HG03442 (cell line): ENCODE measurements at regions not wholly inside any gene's neighbourhood (a gene's known extent, or its start where the extent isn't known, plus 50 kb on each side); places are given as distances from the start of the nearest gene placed in this dataset.
"Not testable (repeated sequence)": the region's sequence is repeated elsewhere in the genome, so short reads cannot be mapped to it uniquely, and the experiment has no call there.

Source experiments
- ATAC-seq: cut with Tn5 transposase; IDR thresholded peaks from one replicate; pipeline ENCODE4 v1.9.1; 2021; ENCODE audit warnings: mild to moderate bottlenecking, moderate library complexity; ENCODE audit not compliant: unreplicated experiment

DNA sequence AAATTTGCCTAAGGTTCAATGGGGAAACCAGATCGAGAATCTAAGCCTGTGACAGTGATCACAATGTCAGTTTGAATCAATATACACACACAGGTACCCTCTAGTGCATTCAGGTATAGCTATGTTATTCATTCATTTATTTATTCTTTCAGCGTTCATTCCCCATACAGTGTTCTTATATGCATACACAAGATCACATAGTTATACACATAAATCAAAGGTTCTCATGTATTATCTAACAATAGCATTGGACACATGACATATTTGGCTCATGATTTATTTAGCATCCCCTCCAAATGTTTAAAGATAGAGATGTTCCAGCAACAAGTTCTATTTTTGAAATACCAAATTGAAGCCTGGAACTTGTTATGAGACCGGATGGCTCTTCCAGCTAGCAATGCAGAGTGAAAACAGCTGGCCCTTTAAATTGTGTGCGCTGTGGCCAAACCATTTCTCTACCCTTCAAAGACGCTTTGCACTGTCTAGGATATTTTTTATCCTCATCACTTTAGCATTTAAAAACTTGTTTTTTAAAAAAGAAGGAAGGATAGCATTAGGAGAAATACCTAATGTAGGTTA, 131.0 kb downstream of the ATXN3L start:
- ATAC-seq, result no peak

DNA sequence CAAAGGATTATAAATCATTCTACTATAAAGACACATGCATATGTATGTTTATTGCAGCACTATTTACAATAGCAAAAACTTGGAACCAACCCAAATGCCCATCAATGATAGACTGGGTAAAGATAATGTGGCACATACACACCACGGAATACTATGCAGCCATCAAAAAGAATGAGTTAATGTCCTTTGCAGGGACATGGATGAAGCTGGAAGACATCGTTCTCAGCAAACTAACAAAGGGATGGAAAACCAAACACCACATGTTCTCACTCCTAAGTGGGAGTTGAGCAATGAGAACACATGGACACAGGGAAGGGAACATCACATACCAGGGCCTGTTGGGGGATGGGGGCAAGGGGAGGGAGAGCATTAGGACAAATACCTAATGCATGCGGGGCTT, 133.2 kb downstream of the ATXN3L start:
- not testable (repeated sequence) for ATAC-seq

DNA sequence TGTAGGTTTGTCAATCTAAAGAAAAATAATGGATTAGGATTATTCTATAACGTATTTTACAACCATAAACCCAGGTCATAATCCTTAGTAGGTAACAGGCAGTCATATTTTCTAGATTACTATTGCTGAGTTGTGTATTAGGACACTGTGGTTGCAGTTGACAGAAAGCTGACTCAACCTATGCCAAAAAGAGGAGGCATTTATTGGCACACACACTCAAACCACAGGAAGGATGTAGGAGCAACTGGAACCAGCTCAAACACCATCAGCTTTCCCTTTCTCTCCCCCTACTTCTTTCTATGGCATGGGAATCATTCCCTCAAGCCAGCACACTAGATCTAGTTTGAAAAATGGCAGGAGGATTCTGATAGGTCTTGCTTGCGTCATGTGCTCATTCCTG, 136.4 kb upstream of the FAM9C start:
- ATAC-seq, result no peak

DNA sequence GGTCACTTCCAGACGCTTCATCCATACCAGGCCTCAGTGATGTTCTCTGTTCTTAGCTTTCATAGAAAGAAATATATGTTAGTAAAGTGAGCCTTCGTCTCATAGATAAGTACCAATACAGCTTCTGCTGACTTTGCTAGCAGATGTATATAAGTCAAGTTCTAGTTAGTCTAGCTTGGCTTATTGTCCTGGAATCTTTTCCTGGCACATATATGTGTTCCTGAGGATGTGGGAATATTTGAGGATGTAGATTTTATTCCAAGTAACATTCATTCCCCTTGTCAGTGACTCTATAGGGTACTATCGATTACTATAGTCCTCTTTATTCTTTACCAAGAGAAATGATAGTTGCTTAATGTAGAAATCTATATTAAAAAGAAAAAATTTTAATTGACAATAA, 135.2 kb upstream of the FAM9C start:
- no peak for ATAC-seq

DNA sequence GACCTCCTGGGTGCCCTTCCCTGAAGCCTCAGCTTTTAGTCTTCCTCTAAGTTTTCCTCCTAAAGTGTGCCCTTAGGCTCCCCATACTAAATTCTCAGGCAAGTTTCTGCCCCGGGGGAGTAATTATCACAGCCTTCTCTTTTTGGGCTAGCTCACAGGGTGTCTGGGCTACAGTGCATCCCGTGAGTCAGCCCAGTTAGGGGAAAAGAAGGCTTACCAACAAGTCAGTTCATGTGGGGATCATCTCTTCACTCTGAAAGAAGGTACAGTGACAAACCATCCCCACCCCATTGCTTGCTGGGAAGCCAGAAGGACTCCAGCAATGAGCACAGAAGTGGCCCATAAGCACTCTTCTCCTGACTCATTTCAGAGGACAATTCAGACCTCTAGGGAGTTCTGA, 134.7 kb upstream of the FAM9C start:
- no peak for ATAC-seq

DNA sequence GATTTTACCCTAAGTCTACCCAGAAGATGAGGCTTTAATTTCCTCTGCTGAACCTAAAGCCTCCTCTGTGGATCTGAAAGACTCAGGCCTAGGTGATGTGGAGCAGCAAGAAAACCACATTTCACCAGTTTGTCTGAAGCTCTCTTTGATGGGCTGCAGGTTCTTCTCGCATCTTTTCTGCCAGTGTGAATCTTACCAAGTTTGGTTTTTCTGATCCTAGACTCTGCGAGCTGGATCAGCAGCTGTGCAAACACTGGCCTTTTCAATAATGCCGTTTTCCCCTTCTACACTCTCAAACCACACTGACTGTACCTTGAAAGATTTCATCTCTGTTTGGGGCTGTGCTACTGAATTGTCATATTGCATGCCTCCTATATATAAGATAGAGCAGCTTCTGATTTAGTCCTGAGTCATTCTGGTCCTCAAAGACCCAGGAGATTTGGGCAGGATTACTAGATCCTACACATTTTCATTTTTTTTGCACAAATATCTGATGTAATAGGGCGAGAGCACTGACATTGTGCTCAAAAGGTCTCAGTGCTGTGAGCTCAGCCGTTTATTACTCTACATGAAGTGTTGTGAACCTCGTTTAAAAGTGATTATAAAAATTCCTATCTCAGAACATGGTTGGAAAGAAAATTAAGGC, 133.6 kb upstream of the FAM9C start:
- no peak for ATAC-seq

DNA sequence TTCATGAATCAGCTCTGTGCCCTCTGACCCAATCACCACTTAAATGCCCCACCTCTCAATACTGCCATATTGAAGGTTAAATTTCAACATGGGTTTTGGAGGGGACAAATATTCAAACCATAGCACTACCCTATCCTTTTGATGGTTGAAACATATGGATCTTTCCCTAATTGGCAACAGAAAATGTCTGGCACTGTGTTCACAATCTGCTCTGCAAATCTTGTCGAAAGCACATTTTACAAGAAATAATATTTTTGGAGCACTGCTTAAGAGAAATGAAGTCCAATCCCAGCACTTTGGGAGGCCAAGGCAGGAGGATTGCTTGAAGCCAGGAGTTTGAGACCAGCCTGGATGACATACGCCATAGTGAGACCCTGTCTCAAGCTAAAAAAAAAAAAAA, 130.6 kb upstream of the FAM9C start:
- ATAC-seq, result no peak

DNA sequence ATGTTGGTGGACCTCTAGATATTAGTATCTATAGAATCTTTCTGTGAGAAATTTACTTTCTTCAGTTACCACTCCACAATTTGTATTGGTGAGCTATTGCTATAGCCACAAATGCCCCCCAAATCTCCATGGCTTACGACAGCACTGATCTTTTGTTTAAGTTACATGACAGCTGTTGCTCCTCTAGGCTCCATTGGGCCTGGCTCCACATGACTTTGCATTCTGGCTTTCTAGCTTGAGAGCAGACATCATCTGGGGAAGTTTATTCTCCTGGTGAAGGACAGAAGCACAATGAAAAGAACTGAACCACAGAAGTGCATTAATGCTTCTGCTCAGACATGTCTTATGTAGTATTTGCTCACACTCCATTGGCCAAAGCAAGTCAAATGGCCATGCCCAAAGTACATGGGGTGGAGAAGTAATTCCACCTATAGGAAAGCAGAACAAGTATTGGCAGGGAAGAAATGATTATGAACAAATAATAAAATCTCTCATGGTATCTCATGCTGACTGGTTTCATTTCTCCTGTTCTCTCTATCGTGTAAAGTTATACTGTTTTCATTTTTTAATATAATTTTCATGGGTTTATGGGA, 126.6 kb upstream of the FAM9C start:
- ATAC-seq, result no peak

DNA sequence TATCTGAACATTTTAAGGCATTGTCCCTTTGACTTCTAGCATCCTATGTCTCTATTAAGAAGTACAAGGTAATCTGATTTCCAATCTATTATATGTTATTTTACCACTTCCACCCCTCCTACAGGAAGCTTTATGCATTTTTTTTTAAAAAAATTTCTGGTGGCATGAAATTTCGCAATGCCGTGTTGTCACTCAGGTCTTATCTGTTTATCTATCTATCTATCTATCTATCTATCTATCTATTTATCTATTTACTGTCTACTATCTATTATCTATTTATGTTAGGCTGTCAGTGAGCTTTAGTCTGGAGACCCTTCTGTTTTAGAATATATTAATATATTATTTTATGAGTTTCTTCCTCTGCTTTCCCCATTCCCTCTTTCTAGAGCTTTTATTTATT, 125.3 kb upstream of the FAM9C start:
- no peak for ATAC-seq

DNA sequence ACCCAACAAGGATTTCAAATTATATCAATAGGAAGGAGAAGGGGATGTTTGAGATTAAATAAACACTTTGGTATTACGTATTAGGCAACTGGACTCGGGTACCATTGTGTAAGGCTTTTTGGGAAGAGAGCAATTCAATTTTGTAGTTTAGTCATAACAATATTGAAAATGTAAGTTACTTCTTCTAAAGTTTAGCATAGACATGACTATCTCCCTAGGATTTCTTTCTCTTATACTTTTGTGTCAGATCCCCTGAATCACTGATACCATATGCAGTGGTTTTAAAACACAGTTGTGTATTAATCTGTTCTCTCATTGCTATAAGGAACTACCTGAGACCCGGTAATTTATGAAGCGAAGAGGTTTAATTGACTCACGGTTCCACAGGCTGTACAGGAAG, 123.8 kb upstream of the FAM9C start:
- ATAC-seq, result no peak

DNA sequence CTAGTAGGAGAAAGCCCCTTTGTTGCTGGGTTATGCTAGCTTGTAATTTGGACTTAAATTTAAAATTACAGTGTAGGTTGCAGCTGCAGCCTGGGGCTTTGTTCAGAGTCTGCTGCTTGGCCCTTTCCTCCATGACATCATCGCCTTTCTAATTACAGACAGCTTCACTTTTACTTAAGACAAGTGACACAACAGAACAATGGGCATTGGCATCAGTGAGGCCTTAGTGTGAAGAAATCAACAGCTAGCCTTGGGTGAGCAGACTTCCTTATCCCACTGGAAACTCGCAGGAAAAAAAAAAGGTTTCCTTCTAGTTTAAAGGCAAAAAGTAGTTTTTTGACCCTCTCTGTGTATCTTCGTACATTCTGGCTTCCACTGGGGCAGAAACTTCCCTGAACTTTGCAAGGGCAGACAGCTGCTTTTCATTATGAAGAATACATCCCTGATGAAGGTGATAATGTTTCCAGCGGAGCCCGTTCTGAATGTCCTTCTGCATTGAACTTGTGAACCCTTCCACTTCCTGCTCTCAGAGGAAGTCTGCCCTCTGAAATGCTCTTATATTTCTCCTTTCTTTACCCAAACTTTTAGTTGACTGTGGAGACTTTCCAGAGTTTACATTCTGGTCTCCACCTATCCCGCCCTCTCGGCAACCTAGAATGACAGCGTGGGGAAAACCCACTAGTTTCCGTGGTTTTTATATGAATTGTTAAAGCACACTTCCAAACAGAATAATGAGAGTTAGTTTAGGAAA, 123.2 kb upstream of the FAM9C start:
- ATAC-seq, result no peak

DNA sequence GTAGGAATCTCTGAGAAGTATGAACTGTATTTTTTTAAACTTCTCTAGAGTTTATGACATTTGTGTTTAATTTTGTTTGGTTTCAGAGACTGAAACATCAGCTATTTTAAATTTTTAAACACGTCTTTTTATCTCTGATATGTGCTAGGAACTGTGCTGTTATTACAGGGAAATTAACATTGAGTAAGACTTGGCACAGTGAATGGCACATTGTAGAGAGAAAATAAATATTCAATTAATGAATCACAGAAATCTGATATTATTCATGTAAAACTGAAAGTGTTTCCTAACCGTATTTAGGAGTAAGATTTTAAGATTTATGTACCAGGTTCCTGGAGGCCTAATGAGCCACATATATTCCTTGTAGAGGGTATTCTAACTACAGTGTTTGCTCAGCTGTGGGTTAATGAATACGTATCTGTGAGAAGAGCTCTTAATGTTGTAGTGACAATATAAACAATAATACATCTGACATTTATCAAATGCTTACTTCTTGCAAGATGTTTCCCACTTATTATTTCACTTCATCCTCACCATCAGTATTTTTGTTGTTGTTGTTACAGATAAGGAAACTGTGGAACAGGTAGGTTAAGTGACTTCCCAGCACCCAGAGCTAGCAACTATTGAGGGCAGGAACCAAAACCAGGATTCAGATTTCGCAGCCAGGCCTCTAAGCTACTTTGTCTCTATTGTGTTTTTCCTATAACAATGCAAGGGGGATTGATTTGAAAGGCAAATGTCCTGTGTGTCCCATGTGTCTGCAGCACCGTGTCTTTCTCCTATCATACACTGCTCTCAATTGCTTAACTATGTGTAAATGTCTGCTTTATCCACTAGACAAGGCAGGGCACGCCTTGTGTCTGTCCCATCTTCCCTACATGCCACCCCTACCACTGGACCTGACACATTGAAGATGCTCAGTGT, 121.1 kb upstream of the FAM9C start:
- ATAC-seq, result no peak

DNA sequence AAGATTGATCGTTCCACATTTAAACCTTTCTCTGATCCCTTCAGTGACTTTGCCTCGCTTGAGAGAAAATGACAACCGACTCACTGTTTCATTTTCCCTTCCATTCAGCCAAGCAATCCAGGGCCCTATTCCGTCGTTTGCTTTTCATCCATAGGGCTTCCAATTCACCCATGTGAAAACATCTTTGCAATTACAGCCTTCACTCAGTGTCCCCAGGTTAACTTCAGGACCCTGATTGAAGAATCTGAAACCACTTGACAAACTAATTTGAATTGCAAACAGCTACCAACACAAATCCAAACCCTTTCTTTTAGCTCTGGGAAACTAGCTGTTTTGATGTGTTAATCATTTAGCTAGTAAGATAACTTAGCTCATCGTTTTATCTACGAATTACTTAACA, 120.2 kb upstream of the FAM9C start:
- ATAC-seq, result no peak

DNA sequence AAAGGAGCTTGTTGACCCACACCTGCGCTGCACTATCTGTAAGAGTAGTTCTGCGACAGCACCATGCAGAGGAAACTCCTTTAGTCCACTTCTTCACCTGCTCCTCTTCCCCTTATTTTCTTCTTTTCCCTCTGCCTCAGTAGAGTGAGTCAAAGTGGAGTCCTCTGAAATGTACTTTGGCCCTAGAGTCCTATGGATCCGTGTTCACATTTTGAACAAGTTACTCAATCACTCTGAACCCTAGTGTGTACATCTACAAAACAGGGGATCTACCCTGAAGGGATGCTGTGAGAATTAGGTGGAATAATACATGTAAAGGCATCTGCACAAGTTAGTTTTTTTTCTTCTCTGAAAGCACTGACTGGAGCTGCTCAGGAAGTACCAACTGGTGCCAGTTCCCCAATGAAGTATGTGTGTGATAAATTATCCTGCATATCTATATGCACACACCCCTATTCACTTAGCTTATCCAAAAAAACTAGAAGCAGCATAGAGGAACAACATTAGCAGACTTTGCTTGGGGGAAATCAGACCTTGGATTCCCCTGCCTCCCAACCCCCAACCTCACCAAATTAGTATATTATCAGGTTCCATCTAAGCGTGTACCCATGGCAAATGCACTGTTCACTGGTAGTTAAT, 118.5 kb upstream of the FAM9C start:
- ATAC-seq, result no peak

DNA sequence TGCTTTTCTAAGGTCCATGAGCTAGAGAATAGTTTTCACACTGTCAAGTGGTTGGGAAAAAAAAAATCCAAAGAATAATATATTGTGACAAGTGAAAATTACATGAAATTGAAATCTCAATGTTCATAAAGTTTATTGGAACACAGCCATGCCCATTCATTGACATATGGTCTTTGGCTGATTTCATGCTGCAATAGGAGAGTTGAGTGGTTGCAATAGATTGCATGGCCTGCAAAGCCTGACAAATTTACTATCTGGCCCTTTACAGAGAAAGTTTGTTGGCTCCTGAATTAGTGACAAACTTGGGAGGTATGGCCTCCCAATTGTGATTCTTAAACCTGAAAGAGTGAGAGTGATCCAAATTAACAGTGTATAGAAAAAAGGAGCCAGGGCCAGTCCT, 115.5 kb upstream of the FAM9C start:
- ATAC-seq, result no peak

DNA sequence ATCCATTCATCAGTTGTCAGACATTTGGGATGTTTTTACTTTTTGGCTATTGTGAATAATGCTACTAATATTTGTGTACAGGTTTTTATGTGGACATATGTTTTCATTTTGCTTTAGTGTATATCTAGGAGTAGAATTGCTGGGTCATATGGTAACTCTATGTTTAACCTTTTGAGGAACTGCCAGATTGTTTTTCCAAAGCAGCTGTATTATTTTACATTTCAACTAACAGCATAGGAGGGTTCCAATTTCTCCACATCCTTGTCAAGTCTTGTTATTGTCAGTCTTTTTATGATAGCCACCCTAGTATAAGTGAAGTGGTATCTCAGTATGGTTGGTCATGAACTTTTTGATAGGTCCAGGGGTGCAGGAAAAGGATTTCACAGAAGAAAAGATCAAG, 114.5 kb upstream of the FAM9C start:
- ATAC-seq, result no peak

DNA sequence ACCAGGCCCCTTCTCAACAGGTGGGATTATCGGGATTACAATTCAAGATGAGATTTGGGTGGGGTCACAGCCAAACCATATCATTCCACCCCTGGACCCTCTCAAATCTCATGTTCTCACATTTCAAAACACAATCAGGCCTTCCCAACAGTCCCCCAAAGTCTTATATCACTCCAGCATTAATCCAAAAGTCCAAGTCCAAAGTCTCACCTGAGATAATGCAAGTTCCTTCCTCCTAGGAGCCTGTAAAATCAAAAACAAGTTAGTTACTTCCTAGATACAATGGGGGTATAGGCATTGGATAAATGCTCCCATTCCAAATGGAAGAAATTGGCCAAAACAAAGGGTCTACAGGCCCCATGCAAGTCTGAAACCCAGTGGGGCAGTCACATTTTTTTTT, 111.1 kb upstream of the FAM9C start:
- ATAC-seq, result not testable (repeated sequence)

DNA sequence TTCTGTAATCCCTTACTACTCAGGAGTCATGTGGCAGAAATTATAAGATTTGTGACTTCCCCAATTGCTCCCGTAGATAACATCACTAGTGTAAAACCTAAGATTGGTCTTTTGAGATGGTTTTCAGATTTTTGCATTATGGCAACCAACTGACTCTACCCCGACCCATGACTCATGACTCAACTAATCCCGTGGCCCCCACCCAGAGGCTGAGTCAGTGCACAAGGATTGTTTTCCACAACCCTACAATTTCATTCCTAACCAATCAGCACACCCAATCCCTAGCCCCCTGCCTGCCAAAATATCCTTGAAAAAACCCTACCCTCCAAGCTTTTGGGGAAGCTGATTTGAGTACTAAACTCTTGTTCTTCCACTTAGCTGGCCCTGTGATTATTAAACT, 109.4 kb upstream of the FAM9C start:
- no peak for ATAC-seq

DNA sequence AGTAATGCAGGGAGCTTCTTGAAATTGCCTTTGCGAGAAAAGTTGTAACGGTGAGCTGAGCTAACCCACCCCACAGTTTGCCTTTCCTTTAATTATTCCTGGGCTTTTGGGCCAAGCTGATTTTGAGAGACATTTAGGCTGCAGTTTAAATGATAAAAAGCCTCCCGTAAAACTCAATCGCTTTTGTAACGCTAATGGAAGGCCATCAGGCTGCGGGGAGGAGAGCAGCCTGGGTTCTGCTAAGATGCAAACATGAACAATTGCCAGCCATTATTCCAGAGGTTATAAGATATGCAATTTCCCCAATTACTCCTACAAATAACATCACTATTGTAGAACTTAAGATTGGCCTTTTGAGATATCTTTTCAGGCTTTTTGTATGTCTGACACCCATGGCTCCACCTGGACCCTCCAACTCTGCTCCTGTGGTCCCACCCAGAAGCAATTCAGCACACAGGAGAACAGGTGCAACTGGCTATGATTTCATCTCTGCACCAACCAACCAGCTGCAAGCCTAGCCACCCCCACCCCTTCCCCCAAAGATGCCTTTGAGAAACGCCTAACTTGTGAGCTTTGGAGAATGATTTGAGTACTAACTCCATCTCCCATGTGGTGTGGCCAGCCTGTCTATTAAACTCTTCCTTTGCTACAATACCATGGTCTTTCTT, 108.2 kb upstream of the FAM9C start:
- ATAC-seq, result no peak
